Upper lobe of left lung (tissue), 4 donors: ENCODE measurements at regions not wholly inside any gene's neighbourhood (a gene's known extent, or its start where the extent isn't known, plus 50 kb on each side); places are given as distances from the start of the nearest gene placed in this dataset.
"Not testable (repeated sequence)": the region's sequence is repeated elsewhere in the genome, so short reads cannot be mapped to it uniquely, and the experiment has no call there.

Experiments
- POLR2AphosphoS5 ChIP-seq, 2 donors: sonication (generic); formaldehyde crosslinking; IDR thresholded peaks; one replicate each; pipeline ENCODE4 v1.5.1; 2017; ENCODE audit warnings: antibody characterized with exemption in 2 of 2
- TF ChIP-seq, protein P1 (sequence below), 6 experiments: fragments of 450-650 bp in 4 of 6; fragments of 200-600 bp in 2 of 6; sonication (generic) in 2 of 6; IDR thresholded peaks; one replicate each; pipeline ENCODE4 v1.5.1; 2016 to 2019; ENCODE audit warnings: antibody characterized with exemption in 6 of 6

DNA sequence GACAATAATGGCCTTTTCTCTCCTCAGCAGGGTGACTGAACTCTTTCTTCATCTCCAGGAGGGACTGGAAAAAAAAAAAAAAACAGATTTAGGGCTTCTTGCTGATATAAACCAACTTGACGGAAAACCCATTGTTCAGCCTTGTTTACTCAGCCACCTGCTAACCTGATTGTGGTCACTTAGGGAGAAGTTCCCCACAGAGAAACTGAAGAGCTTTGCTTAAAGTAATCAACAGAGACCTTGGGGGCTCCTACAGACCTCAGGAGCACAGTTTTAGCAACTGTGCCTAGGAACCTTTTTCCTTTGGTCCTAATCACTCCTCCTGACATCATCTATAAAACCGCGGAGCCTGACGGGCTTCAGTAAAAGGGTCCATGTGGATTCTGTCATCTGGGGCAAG, 79.5 kb downstream of the RPS15A start:
- not testable (repeated sequence) for TF ChIP-seq POLR2AphosphoS5 (IDR thresholded peaks at IDR 0.05)
- TF ChIP-seq, protein P1, sequence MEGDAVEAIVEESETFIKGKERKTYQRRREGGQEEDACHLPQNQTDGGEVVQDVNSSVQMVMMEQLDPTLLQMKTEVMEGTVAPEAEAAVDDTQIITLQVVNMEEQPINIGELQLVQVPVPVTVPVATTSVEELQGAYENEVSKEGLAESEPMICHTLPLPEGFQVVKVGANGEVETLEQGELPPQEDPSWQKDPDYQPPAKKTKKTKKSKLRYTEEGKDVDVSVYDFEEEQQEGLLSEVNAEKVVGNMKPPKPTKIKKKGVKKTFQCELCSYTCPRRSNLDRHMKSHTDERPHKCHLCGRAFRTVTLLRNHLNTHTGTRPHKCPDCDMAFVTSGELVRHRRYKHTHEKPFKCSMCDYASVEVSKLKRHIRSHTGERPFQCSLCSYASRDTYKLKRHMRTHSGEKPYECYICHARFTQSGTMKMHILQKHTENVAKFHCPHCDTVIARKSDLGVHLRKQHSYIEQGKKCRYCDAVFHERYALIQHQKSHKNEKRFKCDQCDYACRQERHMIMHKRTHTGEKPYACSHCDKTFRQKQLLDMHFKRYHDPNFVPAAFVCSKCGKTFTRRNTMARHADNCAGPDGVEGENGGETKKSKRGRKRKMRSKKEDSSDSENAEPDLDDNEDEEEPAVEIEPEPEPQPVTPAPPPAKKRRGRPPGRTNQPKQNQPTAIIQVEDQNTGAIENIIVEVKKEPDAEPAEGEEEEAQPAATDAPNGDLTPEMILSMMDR (IDR thresholded peaks at IDR 0.05): not testable (repeated sequence)
